H9 (cell line): ENCODE measurements at regions not wholly inside any gene's neighbourhood (a gene's known extent, or its start where the extent isn't known, plus 50 kb on each side); places are given as distances from the start of the nearest gene placed in this dataset.
A peak's percentile ranks its signal among the peaks of the same experiment; 100 is the strongest.

Experiments used
- DNase-seq: peaks from one replicate; pipeline ENCODE4 v3.0.0-alpha.2; 2017
- H2AFZ ChIP-seq: one replicate; pipeline ENCODE4 v1.6.1; 2013; ENCODE audit warnings: mild to moderate bottlenecking, low read length, control low read depth, moderate library complexity
- H2AK5ac ChIP-seq: 2 replicates; pipeline ENCODE4 v1.6.1; 2013; ENCODE audit warnings: low read length, control low read depth, mixed read lengths; ENCODE audit not compliant: insufficient read length
- H2BK120ac ChIP-seq: one replicate; pipeline ENCODE4 v1.6.1; 2013; ENCODE audit warnings: low read depth, mild to moderate bottlenecking, low read length, control low read depth, inconsistent platforms; ENCODE audit not compliant: poor library complexity, severe bottlenecking
- H2BK12ac ChIP-seq: 2 replicates; pipeline ENCODE4 v1.6.1; 2013; ENCODE audit warnings: low read length, control low read depth, mixed read lengths, low read depth; ENCODE audit not compliant: insufficient read length
- H2BK15ac ChIP-seq: 2 replicates; pipeline ENCODE4 v1.6.1; 2013; ENCODE audit warnings: low read depth, low read length, control low read depth
- H2BK20ac ChIP-seq: one replicate; pipeline ENCODE4 v1.6.1; 2013; ENCODE audit warnings: low read depth, mild to moderate bottlenecking, low read length, control low read depth, inconsistent platforms; ENCODE audit not compliant: poor library complexity, severe bottlenecking
- H2BK5ac ChIP-seq: 2 replicates; pipeline ENCODE4 v1.6.1; 2013; ENCODE audit warnings: low read length, control low read depth, mixed read lengths; ENCODE audit not compliant: insufficient read length
- H3K14ac ChIP-seq: 2 replicates; pipeline ENCODE4 v1.6.1; 2013; ENCODE audit warnings: low read length, control low read depth; ENCODE audit not compliant: insufficient read depth
- H3K18ac ChIP-seq: 2 replicates; pipeline ENCODE4 v1.6.1; 2013; ENCODE audit warnings: low read depth, mild to moderate bottlenecking, mixed read lengths, low read length, control low read depth; ENCODE audit not compliant: insufficient read length
- H3K23ac ChIP-seq: 2 replicates; pipeline ENCODE4 v1.6.1; 2013; ENCODE audit warnings: low read length, control low read depth, mixed read lengths, low read depth; ENCODE audit not compliant: insufficient read length
- H3K23me2 ChIP-seq: 2 replicates; pipeline ENCODE4 v1.6.1; 2013; ENCODE audit warnings: low read depth, mild to moderate bottlenecking, mixed read lengths, low read length, control low read depth; ENCODE audit not compliant: insufficient read length, poor library complexity, severe bottlenecking
- H3K27ac ChIP-seq: 2 replicates; pipeline ENCODE4 v1.5.1; 2013; ENCODE audit warnings: low read length, control low read depth, mixed read lengths, low read depth; ENCODE audit not compliant: insufficient read length
- H3K27me3 ChIP-seq: 2 replicates; pipeline ENCODE4 v1.6.1; 2013; ENCODE audit warnings: low read length, control low read depth, inconsistent platforms; ENCODE audit not compliant: insufficient read depth
- H3K4ac ChIP-seq: 2 replicates; pipeline ENCODE4 v1.6.1; 2013; ENCODE audit warnings: low read depth, mild to moderate bottlenecking, control low read depth, inconsistent platforms, low read length, moderate library complexity
- H3K4me1 ChIP-seq: 2 replicates; pipeline ENCODE4 v1.6.1; 2013; ENCODE audit warnings: low read length, control low read depth, inconsistent platforms; ENCODE audit not compliant: insufficient read depth
- H3K4me2 ChIP-seq: 2 replicates; pipeline ENCODE4 v1.6.1; 2013; ENCODE audit warnings: low read length, control low read depth, mixed read lengths; ENCODE audit not compliant: insufficient read length, insufficient read depth
- H3K56ac ChIP-seq: 2 replicates; pipeline ENCODE4 v1.6.1; 2013; ENCODE audit warnings: low read depth, mild to moderate bottlenecking, mixed read lengths, low read length, control low read depth; ENCODE audit not compliant: insufficient read length
- H3K79me1 ChIP-seq: 2 replicates; pipeline ENCODE4 v1.6.1; 2013; ENCODE audit warnings: low read depth, mild to moderate bottlenecking, moderate library complexity, low read length, control low read depth, inconsistent platforms; ENCODE audit not compliant: insufficient read depth, poor library complexity, severe bottlenecking
- H3K79me2 ChIP-seq: 2 replicates; pipeline ENCODE4 v1.6.1; 2013; ENCODE audit warnings: low read length, control low read depth, inconsistent platforms; ENCODE audit not compliant: insufficient read depth
- H3K9ac ChIP-seq: 2 replicates; pipeline ENCODE4 v1.6.1; 2013; ENCODE audit warnings: low read length, control low read depth, mixed read lengths; ENCODE audit not compliant: insufficient read length; ENCODE audit errors: extremely low read depth
- H3K9me3 ChIP-seq: one replicate; pipeline ENCODE4 v1.6.1; 2013; ENCODE audit warnings: low read depth, low read length, inconsistent platforms; ENCODE audit not compliant: control insufficient read depth
- H3T11ph ChIP-seq: one replicate; pipeline ENCODE4 v1.6.1; 2013; ENCODE audit warnings: mild to moderate bottlenecking, low read length, control low read depth, inconsistent platforms
- H4K20me1 ChIP-seq: one replicate; pipeline ENCODE4 v1.6.1; 2013; ENCODE audit not compliant: control insufficient read depth, insufficient read length, insufficient read depth
- H4K5ac ChIP-seq: 2 replicates; pipeline ENCODE4 v1.6.1; 2013; ENCODE audit warnings: low read depth, mild to moderate bottlenecking, mixed read lengths, low read length, control low read depth; ENCODE audit not compliant: insufficient read length
- H4K8ac ChIP-seq: replicated peaks from 2 replicates; pipeline ENCODE4 v1.6.1; 2013; ENCODE audit warnings: low read length, control low read depth, mixed read lengths, low read depth; ENCODE audit not compliant: insufficient read length
- H4K91ac ChIP-seq: 2 replicates; pipeline ENCODE4 v1.6.1; 2013; ENCODE audit warnings: low read depth, mild to moderate bottlenecking, moderate library complexity, mixed read lengths, low read length, control low read depth; ENCODE audit not compliant: insufficient read length
- H3K27ac Mint-ChIP-seq, 3 experiments: 2 replicates in 2 of 3; 3 replicates in 1 of 3; pipeline ENCODE4 v1.8.0; 2020 to 2021; ENCODE audit warnings: mixed read lengths in 3 of 3, mild to moderate bottlenecking in 1 of 3, moderate library complexity in 1 of 3
- H3K27me3 Mint-ChIP-seq: 2 replicates; pipeline ENCODE4 v1.8.0; 2021; ENCODE audit warnings: low read depth, mild to moderate bottlenecking, moderate library complexity, mixed read lengths
- H3K36me3 Mint-ChIP-seq, 3 experiments: 2 replicates in 2 of 3; 3 replicates in 1 of 3; pipeline ENCODE4 v1.8.0; 2020 to 2021; ENCODE audit warnings: low read depth in 3 of 3, mixed read lengths in 3 of 3; ENCODE audit not compliant: insufficient read depth in 1 of 3
- H3K4me1 Mint-ChIP-seq, 2 experiments: 2 replicates each; pipeline ENCODE4 v1.8.0; 2020; ENCODE audit warnings: mixed read lengths in 2 of 2
- H3K4me3 Mint-ChIP-seq, 2 experiments: 2 replicates in 1 of 2; 3 replicates in 1 of 2; pipeline ENCODE4 v1.8.0; 2020 to 2021; ENCODE audit warnings: mild to moderate bottlenecking in 2 of 2, mixed read lengths in 2 of 2, moderate library complexity in 1 of 2
- H3K9me3 Mint-ChIP-seq, 2 experiments: 2 replicates in 1 of 2; 3 replicates in 1 of 2; pipeline ENCODE4 v1.8.0; 2020; ENCODE audit warnings: mild to moderate bottlenecking in 2 of 2, mixed read lengths in 2 of 2, moderate library complexity in 1 of 2
- CTCF ChIP-seq: fragments of 200-600 bp; sonication (generic); conservative IDR thresholded peaks from 3 replicates; pipeline ENCODE4 v1.8.0; 2021; ENCODE audit warnings: antibody characterized with exemption, mild to moderate bottlenecking
- WGBS: extraction: QIAGEN DNeasy Blood & Tissue Kit; methylation state at CpG from one replicate; pipeline ENCODE4 v1.1.7; 2013; ENCODE audit warnings: missing lambda C conversion rate, low lambda C conversion rate, mixed read lengths; ENCODE audit not compliant: insufficient read length; ENCODE audit errors: extremely low coverage; 5-methylcytosine and 5-hydroxymethylcytosine counted together

- H3K23ac ChIP-seq: no peak overlapping the region
- no peak overlapping the region for H2AFZ ChIP-seq
- H3K9ac ChIP-seq: no peak overlapping the region
- no peak overlapping the region for H4K5ac ChIP-seq
- H3K56ac ChIP-seq: no peak overlapping the region
- H3K79me2 ChIP-seq: no peaks in the 10 kb centered on the region
- H3K23me2 ChIP-seq: no peaks in the 10 kb centered on the region
- Mint-ChIP-seq H3K4me3 (no peak overlapping the region), H3K4me1 (peaks cover 32 to 43% of the 10 kb centered on the region in 2 experiments), H3K36me3 (no peaks in the 10 kb centered on the region; a peak in 1 of 7 replicates), H3K27me3 (no peaks in the 10 kb centered on the region), H3K27ac (peak overlapping the region in 1 of 3 experiments; percentile 82; a peak in 1 of 7 replicates), H3K9me3 (no peaks in the 10 kb centered on the region; a peak in 1 of 5 replicates)
- no peak overlapping the region for H3K27ac ChIP-seq
- DNase-seq: no peak
- H3K4me1 ChIP-seq: peaks cover 14% of the 10 kb centered on the region
- H3K4ac ChIP-seq: no peak overlapping the region
- no peak overlapping the region for H2AK5ac ChIP-seq
- H3K79me1 ChIP-seq: no peaks in the 10 kb centered on the region
- no peak overlapping the region for H3T11ph ChIP-seq
- H2BK12ac ChIP-seq: no peak overlapping the region
- no peak overlapping the region for H3K14ac ChIP-seq
- no peaks in the 10 kb centered on the region for H3K9me3 ChIP-seq
- no peak overlapping the region for H3K18ac ChIP-seq
- TF ChIP-seq CTCF: no peak
- no peak overlapping the region for H2BK20ac ChIP-seq
- no peak overlapping the region for H2BK15ac ChIP-seq
- H4K20me1 ChIP-seq: no peaks in the 10 kb centered on the region
- H4K8ac ChIP-seq: no peak overlapping the region
- WGBS: no CpG with 5 or more reads among the region's 14 CpGs
- no peak overlapping the region for H2BK5ac ChIP-seq
- no peaks in the 10 kb centered on the region for H3K27me3 ChIP-seq
- H2BK120ac ChIP-seq: no peak overlapping the region
- H3K4me2 ChIP-seq: no peak overlapping the region
- no peak overlapping the region for H4K91ac ChIP-seq
Measured at GRCh38 chr16:51287121-51287755, 136.2 kb upstream of the SALL1 start.
